ENCODE measurements at regions not wholly inside any gene's neighbourhood (a gene's known extent, or its start where the extent isn't known, plus 50 kb on each side); places are given as distances from the start of the nearest gene placed in this dataset.

GRCh38 chr14:26917086-26917485 is 319.3 kb upstream of the NOVA1 start:
- no TSS peak for BruUV-seq (replicated peaks)
- H3K27ac ChIP-seq (ENCODE audit: low read depth, low read length, poor library complexity, severe bottlenecking) = no peak overlapping the region
- TF ChIP-seq, protein P1, sequence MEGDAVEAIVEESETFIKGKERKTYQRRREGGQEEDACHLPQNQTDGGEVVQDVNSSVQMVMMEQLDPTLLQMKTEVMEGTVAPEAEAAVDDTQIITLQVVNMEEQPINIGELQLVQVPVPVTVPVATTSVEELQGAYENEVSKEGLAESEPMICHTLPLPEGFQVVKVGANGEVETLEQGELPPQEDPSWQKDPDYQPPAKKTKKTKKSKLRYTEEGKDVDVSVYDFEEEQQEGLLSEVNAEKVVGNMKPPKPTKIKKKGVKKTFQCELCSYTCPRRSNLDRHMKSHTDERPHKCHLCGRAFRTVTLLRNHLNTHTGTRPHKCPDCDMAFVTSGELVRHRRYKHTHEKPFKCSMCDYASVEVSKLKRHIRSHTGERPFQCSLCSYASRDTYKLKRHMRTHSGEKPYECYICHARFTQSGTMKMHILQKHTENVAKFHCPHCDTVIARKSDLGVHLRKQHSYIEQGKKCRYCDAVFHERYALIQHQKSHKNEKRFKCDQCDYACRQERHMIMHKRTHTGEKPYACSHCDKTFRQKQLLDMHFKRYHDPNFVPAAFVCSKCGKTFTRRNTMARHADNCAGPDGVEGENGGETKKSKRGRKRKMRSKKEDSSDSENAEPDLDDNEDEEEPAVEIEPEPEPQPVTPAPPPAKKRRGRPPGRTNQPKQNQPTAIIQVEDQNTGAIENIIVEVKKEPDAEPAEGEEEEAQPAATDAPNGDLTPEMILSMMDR (conservative IDR thresholded peaks at IDR 0.05; ENCODE audit: low read depth, low read length) = peak; percentile 58
- TF ChIP-seq EZH2 (IDR thresholded peaks at IDR 0.05; ENCODE audit: borderline replicate concordance, low read depth, low read length, poor library complexity, severe bottlenecking) = no peak
- H3K4me3 ChIP-seq (ENCODE audit: low read depth, low read length, poor library complexity, severe bottlenecking) = no peak overlapping the region
- no peaks in the 10 kb centered on the region for H3K36me3 ChIP-seq (ENCODE audit: insufficient read depth, low read length, poor library complexity, severe bottlenecking)
- intact Hi-C loops (cut with micrococcal nuclease; ENCODE audit: unreplicated experiment) = loop anchor here (10.0 kb wide), 1 partner anchor 182 kb away; no protein-coding TSS in a partner anchor
- H3K4me1 ChIP-seq (ENCODE audit: insufficient read depth, low read length, poor library complexity, severe bottlenecking) = no peaks in the 10 kb centered on the region
- H3K9me3 ChIP-seq (ENCODE audit: low read depth, low read length, poor library complexity, severe bottlenecking) = no peaks in the 10 kb centered on the region
- ChIA-PET CTCF (no interaction called here), POLR2A (ENCODE audit: low non-redundant PET) (no interaction called here)
- no peaks in the 10 kb centered on the region for H3K27me3 ChIP-seq (replicated peaks; ENCODE audit: insufficient read depth, low read depth, low read length, poor library complexity)
- DNase-seq (ENCODE audit: low spot score) = peak; percentile 56

DNA sequence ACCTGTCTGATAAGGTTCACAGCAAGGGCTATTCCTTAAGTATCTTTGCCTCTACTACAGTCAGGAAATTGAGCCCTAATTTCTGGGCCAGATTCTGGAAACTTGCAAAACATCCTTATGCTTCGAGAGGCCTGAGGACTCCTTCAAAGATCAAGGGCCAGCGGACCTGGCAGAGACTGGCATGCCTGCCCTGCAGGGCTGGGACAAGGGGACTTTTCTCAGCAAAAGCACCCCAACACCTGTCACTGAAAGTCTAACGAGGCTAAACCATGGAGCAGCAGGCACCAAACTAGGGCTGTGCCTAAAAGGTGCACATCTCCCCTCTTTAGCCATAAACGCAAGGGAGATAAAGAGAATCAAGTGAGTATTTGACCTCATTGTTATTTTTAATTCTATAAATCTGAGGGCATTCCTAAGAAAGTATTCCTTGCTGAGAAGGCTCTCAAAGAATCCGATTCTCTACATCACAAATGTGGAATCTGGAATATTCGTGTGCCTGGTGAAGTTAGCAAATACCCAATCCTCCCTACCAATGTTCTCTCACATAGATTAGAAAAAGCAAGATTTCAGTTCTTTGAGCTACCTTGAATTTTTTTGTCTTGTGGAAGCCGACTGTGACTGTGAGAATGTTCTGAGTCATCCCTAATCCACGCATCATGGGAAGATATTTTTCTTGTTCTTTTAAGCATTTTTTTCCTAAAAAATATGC is 328.2 kb upstream of the NOVA1 start:
- H3K4me1 ChIP-seq (ENCODE audit: insufficient read depth, low read length, poor library complexity, severe bottlenecking) = no peaks in the 10 kb centered on the region
- no peak overlapping the region for H3K27ac ChIP-seq (ENCODE audit: low read depth, low read length, poor library complexity, severe bottlenecking)
- no TSS peak for BruUV-seq (replicated peaks)
- DNase-seq (ENCODE audit: low spot score) = no peak
- no peaks in the 10 kb centered on the region for H3K36me3 ChIP-seq (ENCODE audit: insufficient read depth, low read length, poor library complexity, severe bottlenecking)
- no peak overlapping the region for H3K4me3 ChIP-seq (ENCODE audit: low read depth, low read length, poor library complexity, severe bottlenecking)
- H3K27me3 ChIP-seq (replicated peaks; ENCODE audit: insufficient read depth, low read depth, low read length, poor library complexity) = no peaks in the 10 kb centered on the region
- ChIA-PET POLR2A (ENCODE audit: low non-redundant PET) (no interaction called here), CTCF (no interaction called here)
- intact Hi-C loops (cut with micrococcal nuclease; ENCODE audit: unreplicated experiment) = no loop called here
- H3K9me3 ChIP-seq (ENCODE audit: low read depth, low read length, poor library complexity, severe bottlenecking) = no peaks in the 10 kb centered on the region
- TF ChIP-seq EZH2 (IDR thresholded peaks at IDR 0.05; ENCODE audit: borderline replicate concordance, low read depth, low read length, poor library complexity, severe bottlenecking) = no peak
- TF ChIP-seq, protein P1 (conservative IDR thresholded peaks at IDR 0.05; ENCODE audit: low read depth, low read length) = no peak

DNA sequence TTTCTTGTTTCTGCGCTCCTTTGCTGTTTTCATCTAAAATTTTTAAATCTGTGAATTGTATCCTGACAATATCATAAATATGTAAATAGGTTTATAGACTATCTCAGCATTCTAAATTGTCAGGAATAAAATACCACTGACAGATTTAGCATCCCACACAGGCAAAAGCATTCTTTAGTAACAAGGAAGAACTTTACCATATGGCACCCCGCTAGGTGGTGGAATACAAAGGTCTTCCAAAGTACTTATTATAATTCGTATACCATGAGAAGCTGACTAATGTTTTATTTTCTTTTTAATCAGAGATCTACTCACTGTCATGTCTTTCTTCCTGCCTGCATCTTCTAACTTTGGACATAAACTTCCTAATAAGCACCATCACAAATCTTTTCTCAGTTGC is 328.8 kb upstream of the NOVA1 start:
- ChIA-PET POLR2A (ENCODE audit: low non-redundant PET) (no interaction called here), CTCF (no interaction called here)
- Histone ChIP-seq H3K27ac (ENCODE audit: low read depth, low read length, poor library complexity, severe bottlenecking) (no peak overlapping the region), H3K4me1 (ENCODE audit: insufficient read depth, low read length, poor library complexity, severe bottlenecking) (no peaks in the 10 kb centered on the region), H3K36me3 (ENCODE audit: insufficient read depth, low read length, poor library complexity, severe bottlenecking) (no peaks in the 10 kb centered on the region), H3K4me3 (ENCODE audit: low read depth, low read length, poor library complexity, severe bottlenecking) (no peak overlapping the region), H3K27me3 (replicated peaks; ENCODE audit: insufficient read depth, low read depth, low read length, poor library complexity) (no peaks in the 10 kb centered on the region), H3K9me3 (ENCODE audit: low read depth, low read length, poor library complexity, severe bottlenecking) (no peaks in the 10 kb centered on the region)
- TF ChIP-seq, protein P1 (conservative IDR thresholded peaks at IDR 0.05; ENCODE audit: low read depth, low read length) = no peak
- TF ChIP-seq EZH2 (IDR thresholded peaks at IDR 0.05; ENCODE audit: borderline replicate concordance, low read depth, low read length, poor library complexity, severe bottlenecking) = no peak
- intact Hi-C loops (cut with micrococcal nuclease; ENCODE audit: unreplicated experiment) = no loop called here
- no peak for DNase-seq (ENCODE audit: low spot score)
- no TSS peak for BruUV-seq (replicated peaks)

Measured in A673 (cell line).